ENCODE measurements at regions not wholly inside any gene's neighbourhood (a gene's known extent, or its start where the extent isn't known, plus 50 kb on each side); places are given as distances from the start of the nearest gene placed in this dataset.

DNA sequence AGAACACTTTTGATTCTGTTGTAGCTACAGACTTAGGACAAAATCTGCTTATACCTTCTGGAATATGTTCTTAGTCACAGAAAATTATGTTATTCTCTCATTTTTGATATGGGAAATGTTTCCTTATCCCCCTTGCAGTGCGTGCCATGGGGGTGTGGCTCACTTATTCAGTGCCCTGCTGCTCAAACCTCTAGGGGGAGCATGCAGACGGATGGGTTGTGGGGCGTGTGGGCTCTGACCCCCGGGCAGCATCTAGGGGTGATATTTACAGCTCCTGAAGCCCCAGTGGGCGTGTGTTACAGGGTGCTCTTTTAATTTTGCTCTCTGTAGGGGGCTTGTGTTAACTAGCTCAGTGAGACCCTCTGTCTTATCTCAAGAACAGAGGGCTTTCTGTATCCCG, 61.3 kb upstream of the FERMT1 start:
- H3F3A ChIP-seq (replicated peaks; ENCODE audit: insufficient read depth): no peaks in the 10 kb centered on the region
- no peak overlapping the region for H3K4me2 ChIP-seq
- no peak overlapping the region for H3K4me3 ChIP-seq (ENCODE audit: low read depth in 2 of 2, low read length in 1 of 2)
- no peaks in the 10 kb centered on the region for H3K9me3 ChIP-seq
- H4K20me1 ChIP-seq (ENCODE audit: insufficient read depth): no peaks in the 10 kb centered on the region
- H3K4me1 ChIP-seq (ENCODE audit: control insufficient read depth in 1 of 2, insufficient read depth in 2 of 2, low read depth in 1 of 2, low read length in 1 of 2): no peaks in the 10 kb centered on the region
- CTCF ChIA-PET: interaction anchor here (0.7 to 1.4 kb wide), 2 partner anchors 264 to 582 kb away, joined by 3 to 6 read pairs; no protein-coding TSS in a partner anchor
- no peaks in the 10 kb centered on the region for H3K9me2 ChIP-seq
- TF ChIP-seq, protein P1, sequence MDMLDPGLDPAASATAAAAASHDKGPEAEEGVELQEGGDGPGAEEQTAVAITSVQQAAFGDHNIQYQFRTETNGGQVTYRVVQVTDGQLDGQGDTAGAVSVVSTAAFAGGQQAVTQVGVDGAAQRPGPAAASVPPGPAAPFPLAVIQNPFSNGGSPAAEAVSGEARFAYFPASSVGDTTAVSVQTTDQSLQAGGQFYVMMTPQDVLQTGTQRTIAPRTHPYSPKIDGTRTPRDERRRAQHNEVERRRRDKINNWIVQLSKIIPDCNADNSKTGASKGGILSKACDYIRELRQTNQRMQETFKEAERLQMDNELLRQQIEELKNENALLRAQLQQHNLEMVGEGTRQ (IDR thresholded peaks at IDR 0.05; ENCODE audit: borderline replicate concordance, low read depth, low read length): no peak
- no peak for TF ChIP-seq FOSL2 (IDR thresholded peaks at IDR 0.05; ENCODE audit: borderline replicate concordance, low read depth)
- TF ChIP-seq EP300 (IDR thresholded peaks at IDR 0.05; ENCODE audit: borderline replicate concordance in 1 of 2, low read depth in 1 of 2, low read length in 1 of 2): no peak
- TF ChIP-seq TEAD4 (IDR thresholded peaks at IDR 0.05; ENCODE audit: borderline replicate concordance, insufficient read depth): no peak
- TF ChIP-seq RCOR1 (IDR thresholded peaks at IDR 0.05; ENCODE audit: low read length): no peak
- TF ChIP-seq TCF12 (IDR thresholded peaks at IDR 0.05): no peak
- TF ChIP-seq, protein P2, sequence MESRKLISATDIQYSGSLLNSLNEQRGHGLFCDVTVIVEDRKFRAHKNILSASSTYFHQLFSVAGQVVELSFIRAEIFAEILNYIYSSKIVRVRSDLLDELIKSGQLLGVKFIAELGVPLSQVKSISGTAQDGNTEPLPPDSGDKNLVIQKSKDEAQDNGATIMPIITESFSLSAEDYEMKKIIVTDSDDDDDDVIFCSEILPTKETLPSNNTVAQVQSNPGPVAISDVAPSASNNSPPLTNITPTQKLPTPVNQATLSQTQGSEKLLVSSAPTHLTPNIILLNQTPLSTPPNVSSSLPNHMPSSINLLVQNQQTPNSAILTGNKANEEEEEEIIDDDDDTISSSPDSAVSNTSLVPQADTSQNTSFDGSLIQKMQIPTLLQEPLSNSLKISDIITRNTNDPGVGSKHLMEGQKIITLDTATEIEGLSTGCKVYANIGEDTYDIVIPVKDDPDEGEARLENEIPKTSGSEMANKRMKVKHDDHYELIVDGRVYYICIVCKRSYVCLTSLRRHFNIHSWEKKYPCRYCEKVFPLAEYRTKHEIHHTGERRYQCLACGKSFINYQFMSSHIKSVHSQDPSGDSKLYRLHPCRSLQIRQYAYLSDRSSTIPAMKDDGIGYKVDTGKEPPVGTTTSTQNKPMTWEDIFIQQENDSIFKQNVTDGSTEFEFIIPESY (IDR thresholded peaks at IDR 0.05; ENCODE audit: borderline replicate concordance, low read depth): no peak
- TF ChIP-seq NRF1 (IDR thresholded peaks at IDR 0.05; ENCODE audit: low read depth, low read length): no peak
- TF ChIP-seq EZH2phosphoT487 (IDR thresholded peaks at IDR 0.05; ENCODE audit: borderline replicate concordance, low read depth): no peak
- H3K36me3 ChIP-seq (replicated peaks in 1 of 2; ENCODE audit: control insufficient read depth in 1 of 2, insufficient read depth in 2 of 2, low read length in 1 of 2): no peaks in the 10 kb centered on the region
- POLR2A ChIA-PET: no interaction called here
- DNase-seq: no peak
- H2AFZ ChIP-seq (ENCODE audit: low read depth): no peak overlapping the region
- WGBS (ENCODE audit: low lambda C conversion rate): 7% methylated on average over 5 of the region's 6 CpGs
- H3K9ac ChIP-seq: no peak overlapping the region
- H3K79me2 ChIP-seq (ENCODE audit: insufficient read depth): no peaks in the 10 kb centered on the region
- no peaks in the 10 kb centered on the region for H3K27me3 ChIP-seq (ENCODE audit: insufficient read depth)
- no peak overlapping the region for H3K27ac ChIP-seq (ENCODE audit: low read depth in 2 of 2, low read length in 1 of 2)

DNA sequence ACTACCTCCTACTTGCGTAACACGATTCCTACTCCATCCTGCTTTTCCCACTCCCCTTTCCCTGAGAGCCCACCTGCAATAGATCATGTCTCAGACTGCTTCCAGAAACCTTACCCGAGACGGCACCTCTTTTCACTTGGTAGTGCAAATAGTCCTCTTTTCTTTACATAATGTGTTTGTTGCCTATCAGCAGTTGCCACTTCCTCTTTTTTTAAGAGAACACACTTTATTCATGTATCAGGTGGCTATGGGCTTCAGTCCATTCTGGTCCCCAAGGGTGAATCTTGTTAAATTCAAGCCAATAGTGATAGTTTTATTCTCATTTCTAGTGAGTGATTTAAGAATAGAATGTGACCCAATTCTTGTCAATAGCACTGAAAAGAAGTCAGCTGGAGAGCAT, 57.7 kb upstream of the FERMT1 start:
- no peaks in the 10 kb centered on the region for H3K27me3 ChIP-seq (ENCODE audit: insufficient read depth)
- no peaks in the 10 kb centered on the region for H4K20me1 ChIP-seq (ENCODE audit: insufficient read depth)
- WGBS (ENCODE audit: low lambda C conversion rate): 31% methylated on average over 4 of the region's 4 CpGs
- H3K9ac ChIP-seq: no peak overlapping the region
- no peaks in the 10 kb centered on the region for H3K9me3 ChIP-seq
- H3K4me1 ChIP-seq (ENCODE audit: control insufficient read depth in 1 of 2, insufficient read depth in 2 of 2, low read depth in 1 of 2, low read length in 1 of 2): no peaks in the 10 kb centered on the region
- no peaks in the 10 kb centered on the region for H3K9me2 ChIP-seq
- no peaks in the 10 kb centered on the region for H3F3A ChIP-seq (replicated peaks; ENCODE audit: insufficient read depth)
- no peak overlapping the region for H3K4me3 ChIP-seq (ENCODE audit: low read depth in 2 of 2, low read length in 1 of 2)
- H3K27ac ChIP-seq (ENCODE audit: low read depth in 2 of 2, low read length in 1 of 2): no peak overlapping the region
- TF ChIP-seq FOXM1 (IDR thresholded peaks at IDR 0.05; ENCODE audit: low read depth): no peak
- no peak for TF ChIP-seq MXI1 (IDR thresholded peaks at IDR 0.05; ENCODE audit: low read depth, low read length)
- TF ChIP-seq RCOR1 (IDR thresholded peaks at IDR 0.05; ENCODE audit: low read length): no peak
- no peak for TF ChIP-seq RAD21 (IDR thresholded peaks at IDR 0.05; ENCODE audit: low read length)
- no peak for TF ChIP-seq TAF1 (IDR thresholded peaks at IDR 0.05; ENCODE audit: borderline replicate concordance, low read depth, low read length)
- H3K4me2 ChIP-seq: no peak overlapping the region
- H2AFZ ChIP-seq (ENCODE audit: low read depth): no peak overlapping the region
- ChIA-PET POLR2A (no interaction called here), CTCF (interaction anchor here (0.9 to 1.5 kb wide), 3 partner anchors 15 to 585 kb away, joined by 3 to 5 read pairs (median 3); no protein-coding TSS in a partner anchor)
- H3K36me3 ChIP-seq (replicated peaks in 1 of 2; ENCODE audit: control insufficient read depth in 1 of 2, insufficient read depth in 2 of 2, low read length in 1 of 2): no peaks in the 10 kb centered on the region
- no peaks in the 10 kb centered on the region for H3K79me2 ChIP-seq (ENCODE audit: insufficient read depth)
- DNase-seq: no peak

Measured in SK-N-SH (cell line).